Transverse colon (tissue), 4 donors: ENCODE measurements at regions not wholly inside any gene's neighbourhood (a gene's known extent, or its start where the extent isn't known, plus 50 kb on each side); places are given as distances from the start of the nearest gene placed in this dataset.

Experiments used
- CTCF ChIP-seq, 5 experiments: fragments of 200-600 bp in 3 of 5; fragments of 450-650 bp in 2 of 5; sonication (generic) in 3 of 5; IDR thresholded peaks; 1 replicate in 2 of 5; 2 replicates in 3 of 5; pipeline ENCODE4 v1.5.1; 2016 to 2017; ENCODE audit warnings: antibody characterized with exemption in 5 of 5, inconsistent platforms in 3 of 5, mild to moderate bottlenecking in 2 of 5, moderate library complexity in 1 of 5
- EP300 ChIP-seq: sonication (generic); formaldehyde crosslinking; IDR thresholded peaks from one replicate; pipeline ENCODE4 v1.6.1; 2017; ENCODE audit warnings: antibody characterized with exemption, low read depth
- POLR2A ChIP-seq: fragments of 450-650 bp; IDR thresholded peaks from one replicate; pipeline ENCODE4 v1.6.1; 2016; ENCODE audit warnings: antibody characterized with exemption, mild to moderate bottlenecking, moderate library complexity
- POLR2AphosphoS5 ChIP-seq, 3 donors: sonication (generic); formaldehyde crosslinking; IDR thresholded peaks; one replicate each; pipeline ENCODE4 v1.6.1; 2016; ENCODE audit warnings: antibody characterized with exemption in 3 of 3

GRCh38 chr6:140082867-140083297, 708.4 kb upstream of the CITED2 start:
- TF ChIP-seq POLR2AphosphoS5 (IDR thresholded peaks at IDR 0.05) (no peak), POLR2A (no peak), CTCF (IDR thresholded peaks at IDR 0.05) (no peak), EP300 (no peak)
